Upper lobe of left lung (tissue), 6 donors: ENCODE measurements at regions not wholly inside any gene's neighbourhood (a gene's known extent, or its start where the extent isn't known, plus 50 kb on each side); places are given as distances from the start of the nearest gene placed in this dataset.

Experiments
- ATAC-seq, 2 donors: fragments of 200-7000 bp; cut with Tn5 transposase; one replicate each; pipeline ENCODE4 v1.9.1; 2022; ENCODE audit warnings: mild to moderate bottlenecking in 2 of 2, moderate library complexity in 2 of 2; ENCODE audit not compliant: low FRiP score in 2 of 2
- DNase-seq, 2 donors: peaks; one replicate each; pipeline ENCODE4 v3.0.0-alpha.2; 2019 to 2020
- H3K27ac ChIP-seq, 4 donors: fragments of 200-600 bp; sonication (generic); one replicate each; pipeline ENCODE4 v1.5.1; 2016 to 2019
- H3K27me3 ChIP-seq, 4 donors: fragments of 200-600 bp; sonication (generic); one replicate each; pipeline ENCODE4 v1.5.1; 2017 to 2019
- H3K36me3 ChIP-seq, 4 donors: fragments of 200-600 bp; sonication (generic); one replicate each; pipeline ENCODE4 v1.5.1; 2016 to 2019
- H3K4me1 ChIP-seq, 4 donors: fragments of 200-600 bp; sonication (generic); one replicate each; pipeline ENCODE4 v1.5.1; 2018 to 2019
- H3K4me3 ChIP-seq, 4 donors: fragments of 200-600 bp; sonication (generic); one replicate each; pipeline ENCODE4 v1.5.1; 2017 to 2019; ENCODE audit warnings: mild to moderate bottlenecking in 2 of 4, moderate library complexity in 1 of 4
- H3K9me3 ChIP-seq, 4 donors: fragments of 200-600 bp; sonication (generic); one replicate each; pipeline ENCODE4 v1.5.1; 2018 to 2019
- EP300 ChIP-seq, 4 donors: sonication (generic); formaldehyde crosslinking; IDR thresholded peaks; one replicate each; pipeline ENCODE4 v1.5.1; 2017; ENCODE audit warnings: antibody characterized with exemption in 4 of 4, control low read depth in 2 of 4
- POLR2A ChIP-seq, 4 donors: fragments of 450-650 bp; IDR thresholded peaks; one replicate each; pipeline ENCODE4 v1.5.1; 2016 to 2017; ENCODE audit warnings: antibody characterized with exemption in 4 of 4, mild to moderate bottlenecking in 2 of 4
- POLR2AphosphoS5 ChIP-seq, 2 donors: sonication (generic); formaldehyde crosslinking; IDR thresholded peaks; one replicate each; pipeline ENCODE4 v1.5.1; 2017; ENCODE audit warnings: antibody characterized with exemption in 2 of 2
- WGBS, 2 donors: methylation state at CpG; one replicate each; pipeline ENCODE4 v1.1.5; 2017 to 2018; 5-methylcytosine and 5-hydroxymethylcytosine counted together
- TF ChIP-seq, protein P1 (sequence below), 6 experiments: fragments of 450-650 bp in 4 of 6; fragments of 200-600 bp in 2 of 6; sonication (generic) in 2 of 6; IDR thresholded peaks; one replicate each; pipeline ENCODE4 v1.5.1; 2016 to 2019; ENCODE audit warnings: antibody characterized with exemption in 6 of 6
- donor health status: DM: no; HTN: no; CAD: no; lungs with moderate emphysema.
- donor health status: DM: no; HTN: yes; CAD: no; lungs with severe emphysema.

DNA sequence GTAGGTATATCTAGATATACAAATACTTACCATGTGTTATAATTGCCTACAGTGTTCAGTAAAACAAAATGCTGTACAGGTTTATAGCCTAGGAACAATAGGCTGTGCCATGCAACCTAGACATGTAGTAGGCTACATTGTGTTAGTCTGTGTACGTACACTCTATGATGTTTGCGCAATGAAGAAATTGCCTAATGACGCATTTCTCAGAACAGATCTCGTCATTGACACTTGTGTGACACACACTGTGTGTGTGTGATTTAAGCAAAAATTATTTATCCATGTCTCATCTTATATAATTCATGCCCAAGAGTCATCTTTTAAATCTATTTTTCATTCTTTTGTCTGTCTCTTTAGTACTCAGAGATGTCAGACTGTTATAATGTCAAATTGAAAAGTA lies 1888.8 kb upstream of the PCDH20 start:
- DNase-seq (no peak), ATAC-seq (no peak)
- Histone ChIP-seq H3K36me3 (no peaks in the 10 kb centered on the region), H3K27me3 (no peaks in the 10 kb centered on the region), H3K27ac (no peak overlapping the region), H3K9me3 (peaks cover 0 to 10% (median 2%) of the 10 kb centered on the region in 4 donors), H3K4me1 (no peaks in the 10 kb centered on the region), H3K4me3 (no peak overlapping the region)
- TF ChIP-seq EP300 (IDR thresholded peaks at IDR 0.05) = no peak
- TF ChIP-seq, protein P1, sequence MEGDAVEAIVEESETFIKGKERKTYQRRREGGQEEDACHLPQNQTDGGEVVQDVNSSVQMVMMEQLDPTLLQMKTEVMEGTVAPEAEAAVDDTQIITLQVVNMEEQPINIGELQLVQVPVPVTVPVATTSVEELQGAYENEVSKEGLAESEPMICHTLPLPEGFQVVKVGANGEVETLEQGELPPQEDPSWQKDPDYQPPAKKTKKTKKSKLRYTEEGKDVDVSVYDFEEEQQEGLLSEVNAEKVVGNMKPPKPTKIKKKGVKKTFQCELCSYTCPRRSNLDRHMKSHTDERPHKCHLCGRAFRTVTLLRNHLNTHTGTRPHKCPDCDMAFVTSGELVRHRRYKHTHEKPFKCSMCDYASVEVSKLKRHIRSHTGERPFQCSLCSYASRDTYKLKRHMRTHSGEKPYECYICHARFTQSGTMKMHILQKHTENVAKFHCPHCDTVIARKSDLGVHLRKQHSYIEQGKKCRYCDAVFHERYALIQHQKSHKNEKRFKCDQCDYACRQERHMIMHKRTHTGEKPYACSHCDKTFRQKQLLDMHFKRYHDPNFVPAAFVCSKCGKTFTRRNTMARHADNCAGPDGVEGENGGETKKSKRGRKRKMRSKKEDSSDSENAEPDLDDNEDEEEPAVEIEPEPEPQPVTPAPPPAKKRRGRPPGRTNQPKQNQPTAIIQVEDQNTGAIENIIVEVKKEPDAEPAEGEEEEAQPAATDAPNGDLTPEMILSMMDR (IDR thresholded peaks at IDR 0.05) = no peak
- TF ChIP-seq POLR2A (IDR thresholded peaks at IDR 0.05) = no peak
- WGBS, 2 donors = 89 to 93% methylated on average over 4 of the region's 4 CpGs

DNA sequence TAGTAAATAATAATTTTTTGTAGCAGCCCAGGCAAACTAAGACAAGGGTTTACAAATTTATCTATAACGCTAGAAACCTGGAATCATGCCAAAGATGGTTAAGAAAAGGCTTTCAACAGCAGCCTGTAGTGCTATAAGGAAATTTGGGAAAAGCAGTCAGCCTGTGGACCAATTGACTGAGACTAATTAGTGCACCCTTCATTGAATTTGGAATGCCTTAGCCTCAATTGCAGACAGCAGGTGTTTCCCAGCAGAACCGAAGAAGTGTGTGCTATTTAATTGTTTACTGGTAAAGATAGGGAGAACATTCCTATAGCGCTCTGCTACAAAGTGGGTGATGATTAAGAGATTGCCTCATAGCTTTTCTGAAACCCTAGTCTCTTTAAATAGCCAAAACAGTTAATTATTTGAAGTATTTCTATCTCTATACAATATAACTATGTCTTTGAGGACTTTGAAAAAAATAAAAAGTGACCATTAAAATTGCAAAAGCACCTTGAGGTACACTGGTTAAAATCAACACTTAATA lies 1884.3 kb upstream of the PCDH20 start:
- Histone ChIP-seq H3K4me1 (no peaks in the 10 kb centered on the region), H3K9me3 (no peaks in the 10 kb centered on the region), H3K4me3 (no peak overlapping the region), H3K27me3 (no peaks in the 10 kb centered on the region), H3K36me3 (no peaks in the 10 kb centered on the region), H3K27ac (no peak overlapping the region)
- no peak for ATAC-seq
- no peak for DNase-seq
- WGBS, 2 donors = 59 to 61% methylated on average over 3 of the region's 3 CpGs
- TF ChIP-seq POLR2A (IDR thresholded peaks at IDR 0.05) (no peak), EP300 (IDR thresholded peaks at IDR 0.05) (no peak), POLR2AphosphoS5 (IDR thresholded peaks at IDR 0.05) (no peak)
- TF ChIP-seq, protein P1 (IDR thresholded peaks at IDR 0.05) = no peak

DNA sequence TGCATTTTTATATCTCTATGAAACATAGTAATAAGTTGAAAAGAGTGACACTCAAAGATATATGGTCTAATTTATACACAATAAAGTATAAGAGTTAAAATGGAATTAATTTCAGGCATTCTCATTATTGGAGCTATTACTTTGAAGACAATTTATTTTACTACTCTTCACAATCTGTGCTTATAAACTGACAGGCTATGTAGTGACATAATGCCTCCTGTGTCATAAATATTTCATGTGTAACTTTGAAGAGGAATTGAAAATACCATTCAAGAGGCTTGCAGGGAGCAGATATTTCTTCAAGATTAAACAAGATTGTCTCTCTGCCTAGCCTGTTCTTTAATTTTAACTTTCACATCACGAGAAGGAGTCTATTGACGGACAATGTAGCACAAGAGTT lies 1881.5 kb upstream of the PCDH20 start:
- Histone ChIP-seq H3K4me3 (no peak overlapping the region), H3K9me3 (no peaks in the 10 kb centered on the region), H3K4me1 (no peaks in the 10 kb centered on the region), H3K27me3 (no peaks in the 10 kb centered on the region), H3K36me3 (no peaks in the 10 kb centered on the region), H3K27ac (no peak overlapping the region)
- DNase-seq (no peak), ATAC-seq (no peak)
- 77 to 82% methylated on average over 2 of the region's 2 CpGs for WGBS, 2 donors
- no peak for TF ChIP-seq POLR2A (IDR thresholded peaks at IDR 0.05)
- no peak for TF ChIP-seq POLR2AphosphoS5 (IDR thresholded peaks at IDR 0.05)
- TF ChIP-seq, protein P1 (IDR thresholded peaks at IDR 0.05) = no peak
- TF ChIP-seq EP300 (IDR thresholded peaks at IDR 0.05) = no peak

DNA sequence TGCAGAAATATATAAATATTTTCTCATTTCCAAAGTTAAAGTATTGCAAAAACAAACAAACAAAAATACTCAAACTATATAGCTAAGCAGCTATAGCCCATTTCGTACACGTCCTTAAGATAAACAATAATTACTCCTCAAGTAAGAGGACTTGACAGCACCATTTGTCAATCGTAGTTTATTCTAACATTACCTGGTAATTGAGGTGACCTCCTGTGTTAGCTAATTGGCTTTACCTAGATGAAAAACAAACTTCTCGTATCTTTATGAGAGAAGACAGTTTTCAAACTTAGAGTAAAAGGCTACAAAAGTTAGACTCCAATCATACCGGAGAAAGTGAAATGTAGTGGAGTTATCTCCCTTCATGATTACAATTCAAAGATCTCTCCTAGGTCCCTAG lies 1876.1 kb upstream of the PCDH20 start:
- H3K9me3 ChIP-seq = no peaks in the 10 kb centered on the region
- H3K27ac ChIP-seq = no peak overlapping the region
- DNase-seq (no peak), ATAC-seq (no peak)
- H3K36me3 ChIP-seq = no peaks in the 10 kb centered on the region
- no peaks in the 10 kb centered on the region for H3K4me1 ChIP-seq
- no peak overlapping the region for H3K4me3 ChIP-seq
- no peaks in the 10 kb centered on the region for H3K27me3 ChIP-seq
- 59 to 60% methylated on average over 5 of the region's 5 CpGs for WGBS, 2 donors
- TF ChIP-seq POLR2A (IDR thresholded peaks at IDR 0.05) (no peak), POLR2AphosphoS5 (IDR thresholded peaks at IDR 0.05) (no peak), EP300 (IDR thresholded peaks at IDR 0.05) (no peak)
- TF ChIP-seq, protein P1 (IDR thresholded peaks at IDR 0.05) = no peak

DNA sequence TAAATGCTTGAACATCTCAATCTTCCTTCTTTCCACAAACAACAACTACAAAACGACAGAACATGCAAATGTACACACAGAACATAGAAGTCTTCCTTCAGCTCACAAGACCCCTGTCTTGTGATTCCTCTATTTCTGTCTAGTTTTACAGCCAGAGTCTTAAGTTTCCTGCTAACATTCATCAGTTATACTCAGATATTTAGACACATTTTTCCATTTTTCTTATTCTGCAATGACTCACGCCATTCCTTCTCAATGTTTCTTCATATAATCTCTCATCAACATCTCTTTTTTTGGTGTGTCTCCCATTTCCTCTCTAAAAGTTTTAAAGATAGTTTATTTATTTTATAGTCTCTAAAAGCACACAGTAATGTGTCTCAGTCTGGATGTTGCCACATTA lies 1872.9 kb upstream of the PCDH20 start:
- Histone ChIP-seq H3K4me3 (no peak overlapping the region), H3K9me3 (peaks cover 0 to 9% (median 0%) of the 10 kb centered on the region in 4 donors), H3K36me3 (no peaks in the 10 kb centered on the region), H3K4me1 (no peaks in the 10 kb centered on the region), H3K27me3 (no peaks in the 10 kb centered on the region), H3K27ac (no peak overlapping the region)
- 58% methylated on average over 2 of the region's 2 CpGs for WGBS, 2 donors
- DNase-seq (no peak), ATAC-seq (no peak)
- TF ChIP-seq POLR2AphosphoS5 (IDR thresholded peaks at IDR 0.05) = no peak
- TF ChIP-seq, protein P1 (IDR thresholded peaks at IDR 0.05) = no peak
- no peak for TF ChIP-seq EP300 (IDR thresholded peaks at IDR 0.05)
- no peak for TF ChIP-seq POLR2A (IDR thresholded peaks at IDR 0.05)
